Left lung (tissue), 4 donors: ENCODE measurements at regions not wholly inside any gene's neighbourhood (a gene's known extent, or its start where the extent isn't known, plus 50 kb on each side); places are given as distances from the start of the nearest gene placed in this dataset.

ENCODE experiments used
- ATAC-seq: fragments of 200-7000 bp; cut with Tn5 transposase; one replicate; pipeline ENCODE4 v1.9.1; 2020; ENCODE audit warnings: moderate library complexity
- DNase-seq, 4 donors: peaks; one replicate each; pipeline ENCODE4 v3.0.0-alpha.2; 2013 to 2020
- H3K27ac ChIP-seq, 2 donors: fragments of 200-600 bp; sonication (generic) in 1 of 2; one replicate each; pipeline versions ENCODE4 v1.5.0 to v1.8.0; 2020 to 2021
- H3K27me3 ChIP-seq, 2 donors: fragments of 200-600 bp; sonication (generic) in 1 of 2; one replicate each; pipeline versions ENCODE4 v1.5.0 to v1.8.0; 2020 to 2021
- H3K36me3 ChIP-seq, 2 donors: fragments of 200-600 bp; sonication (generic) in 1 of 2; one replicate each; pipeline versions ENCODE4 v1.5.0 to v1.8.0; 2020 to 2021
- H3K4me1 ChIP-seq, 2 donors: fragments of 200-600 bp; one replicate each; pipeline ENCODE4 v1.8.0; 2021
- H3K4me3 ChIP-seq, 2 donors: fragments of 200-600 bp; sonication (generic) in 1 of 2; one replicate each; pipeline versions ENCODE4 v1.5.0 to v1.8.0; 2020 to 2021; ENCODE audit warnings: mild to moderate bottlenecking in 1 of 2
- H3K9me3 ChIP-seq, 2 donors: fragments of 200-600 bp; sonication (generic) in 1 of 2; one replicate each; pipeline versions ENCODE4 v1.5.0 to v1.8.0; 2020 to 2021
- CTCF ChIP-seq, 2 donors: fragments of 200-600 bp; sonication (generic) in 1 of 2; IDR thresholded peaks; one replicate each; pipeline versions ENCODE4 v1.5.0 to v1.8.0; 2021; ENCODE audit warnings: antibody characterized with exemption in 2 of 2
- intact Hi-C, 2 donors: fragments of 100-400 bp; cut with DNase I; formaldehyde crosslinking; loops; one replicate each; pipeline versions ENCODE4 v1.11.2 to v1.14.2; 2022
- donor health status: DM: no; HTN: yes; CAD: no.
- donor health status: DM: no; HTN: no; CAD: no.

GRCh38 chr11:97963528-97964331 lies 1057.0 kb upstream of the CNTN5 start:
- DNase-seq, result no peak
- Histone ChIP-seq H3K4me3 (no peak overlapping the region), H3K27me3 (no peaks in the 10 kb centered on the region), H3K27ac (no peak overlapping the region), H3K36me3 (no peaks in the 10 kb centered on the region), H3K9me3 (peaks cover 0 to 5% of the 10 kb centered on the region in 2 donors), H3K4me1 (no peaks in the 10 kb centered on the region)
- intact Hi-C loops, result no loop called here
- ATAC-seq, result no peak
- TF ChIP-seq CTCF (IDR thresholded peaks at IDR 0.05), result no peak

GRCh38 chr11:97964332-97965004 lies 1056.3 kb upstream of the CNTN5 start:
- Histone ChIP-seq H3K9me3 (peaks cover 0 to 6% of the 10 kb centered on the region in 2 donors), H3K4me3 (no peak overlapping the region), H3K36me3 (no peaks in the 10 kb centered on the region), H3K4me1 (no peaks in the 10 kb centered on the region), H3K27ac (no peak overlapping the region), H3K27me3 (no peaks in the 10 kb centered on the region)
- TF ChIP-seq CTCF (IDR thresholded peaks at IDR 0.05), result no peak
- DNase-seq (no peak), ATAC-seq (no peak)
- intact Hi-C loops, result no loop called here

GRCh38 chr11:97965849-97966646 lies 1054.7 kb upstream of the CNTN5 start:
- no peak for DNase-seq
- Histone ChIP-seq H3K4me1 (no peaks in the 10 kb centered on the region), H3K27me3 (no peaks in the 10 kb centered on the region), H3K27ac (no peak overlapping the region), H3K4me3 (no peak overlapping the region), H3K9me3 (peaks cover 0 to 8% of the 10 kb centered on the region in 2 donors), H3K36me3 (no peaks in the 10 kb centered on the region)
- TF ChIP-seq CTCF (IDR thresholded peaks at IDR 0.05), result no peak
- intact Hi-C loops, result no loop called here
- ATAC-seq, result peak; percentile 27

GRCh38 chr11:97966901-97967300 lies 1053.8 kb upstream of the CNTN5 start:
- intact Hi-C loops, result no loop called here
- Histone ChIP-seq H3K36me3 (no peaks in the 10 kb centered on the region), H3K9me3 (peaks cover 0 to 12% of the 10 kb centered on the region in 2 donors), H3K4me1 (no peaks in the 10 kb centered on the region), H3K4me3 (no peak overlapping the region), H3K27me3 (no peaks in the 10 kb centered on the region), H3K27ac (no peak overlapping the region)
- DNase-seq, result no peak
- no peak for ATAC-seq
- TF ChIP-seq CTCF (IDR thresholded peaks at IDR 0.05), result no peak

GRCh38 chr11:97968071-97968470 lies 1052.7 kb upstream of the CNTN5 start:
- H3K36me3 ChIP-seq, result no peaks in the 10 kb centered on the region
- ATAC-seq (no peak), DNase-seq (no peak)
- H3K9me3 ChIP-seq, result peaks cover 0 to 12% of the 10 kb centered on the region in 2 donors
- no peak overlapping the region for H3K27ac ChIP-seq
- H3K27me3 ChIP-seq, result no peaks in the 10 kb centered on the region
- TF ChIP-seq CTCF (IDR thresholded peaks at IDR 0.05), result no peak
- H3K4me1 ChIP-seq, result no peaks in the 10 kb centered on the region
- intact Hi-C loops, result no loop called here
- H3K4me3 ChIP-seq, result no peak overlapping the region
